ENCODE measurements at regions not wholly inside any gene's neighbourhood (a gene's known extent, or its start where the extent isn't known, plus 50 kb on each side); places are given as distances from the start of the nearest gene placed in this dataset.
"Not testable (repeated sequence)": the region's sequence is repeated elsewhere in the genome, so short reads cannot be mapped to it uniquely, and the experiment has no call there.

DNA sequence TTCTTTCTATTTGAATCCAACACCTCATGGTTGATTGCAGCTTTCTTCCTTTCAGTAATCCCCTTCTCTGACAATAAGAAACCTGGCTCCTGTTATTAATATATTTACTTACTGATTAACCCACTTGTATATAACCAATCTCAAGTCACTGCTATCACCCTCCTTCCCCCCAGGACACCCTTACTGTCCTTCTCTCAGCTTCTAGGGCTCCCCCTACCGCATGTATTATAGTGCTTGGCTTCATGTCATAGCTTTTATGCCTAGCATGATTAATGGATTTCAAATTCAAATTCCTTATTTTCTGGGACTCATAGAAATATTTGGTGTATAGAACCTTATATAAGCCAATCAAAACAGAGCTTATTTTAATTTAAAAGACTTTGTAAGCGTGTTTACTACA lies 75.7 kb upstream of the BNIP2 start:
- TF ChIP-seq SPI1 (IDR thresholded peaks at IDR 0.05; ENCODE audit: low read depth, low read length) (no peak), POLR2AphosphoS5 (IDR thresholded peaks at IDR 0.05; ENCODE audit: low read depth, low read length) (no peak), POU2F2 (IDR thresholded peaks at IDR 0.05; ENCODE audit: low read depth, low read length) (no peak), PAX5 (IDR thresholded peaks at IDR 0.05; ENCODE audit: insufficient read depth, low read length, severe bottlenecking) (no peak), TAF1 (IDR thresholded peaks at IDR 0.05; ENCODE audit: low read depth, low read length) (no peak), POLR2A (IDR thresholded peaks at IDR 0.05; ENCODE audit: low read depth, low read length) (no peak)
- FAIRE-seq, result no peak
- DNase-seq (ENCODE audit: insufficient read length, low spot score), result no peak

DNA sequence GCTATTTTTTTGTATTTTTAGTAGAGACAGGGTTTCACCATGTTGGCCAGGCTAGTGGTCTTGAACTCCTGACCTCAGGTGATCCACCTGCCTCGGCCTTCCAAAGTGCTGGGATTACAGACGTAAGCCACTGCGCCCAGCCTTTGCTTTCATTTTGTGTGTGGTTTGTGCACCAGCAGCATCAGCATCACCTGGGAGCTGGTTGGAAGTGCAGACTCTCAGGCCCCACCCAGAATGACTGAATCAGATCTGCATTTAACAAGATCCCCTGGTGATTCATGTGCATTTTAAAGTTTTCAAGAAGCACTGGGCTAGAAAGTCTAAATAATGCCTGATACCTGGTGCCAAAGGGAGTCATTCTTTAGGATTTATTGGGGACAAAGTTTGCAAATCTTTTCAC lies 73.4 kb upstream of the BNIP2 start:
- TF ChIP-seq TAF1 (IDR thresholded peaks at IDR 0.05; ENCODE audit: low read depth, low read length) (no peak), POLR2AphosphoS5 (IDR thresholded peaks at IDR 0.05; ENCODE audit: low read depth, low read length) (no peak), POLR2A (IDR thresholded peaks at IDR 0.05; ENCODE audit: low read depth, low read length) (no peak), POU2F2 (IDR thresholded peaks at IDR 0.05; ENCODE audit: low read depth, low read length) (no peak), SPI1 (IDR thresholded peaks at IDR 0.05; ENCODE audit: low read depth, low read length) (no peak), PAX5 (IDR thresholded peaks at IDR 0.05; ENCODE audit: insufficient read depth, low read length, severe bottlenecking) (no peak)
- DNase-seq (ENCODE audit: insufficient read length, low spot score) (no peak), FAIRE-seq (no peak)

DNA sequence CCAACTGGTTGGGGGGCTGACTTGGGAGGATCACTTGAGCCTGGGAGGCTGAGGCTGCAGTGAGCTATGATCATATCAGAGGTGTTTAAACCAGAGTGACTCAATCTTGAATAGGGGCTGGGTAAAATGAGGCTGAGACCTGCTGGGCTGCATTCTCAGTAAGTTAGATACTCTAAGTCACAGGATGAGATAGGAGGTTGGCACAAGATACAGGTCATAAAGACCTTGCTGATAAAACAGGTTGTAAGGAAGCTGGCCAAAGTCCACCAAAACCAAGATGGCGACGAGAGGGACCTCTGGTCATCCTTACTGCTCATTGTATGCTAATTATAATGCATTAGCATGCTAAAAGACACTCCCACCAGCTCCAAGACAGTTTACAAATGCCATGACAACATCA lies 71.1 kb upstream of the BNIP2 start:
- DNase-seq (ENCODE audit: insufficient read length, low spot score); FAIRE-seq: not testable (repeated sequence)

DNA sequence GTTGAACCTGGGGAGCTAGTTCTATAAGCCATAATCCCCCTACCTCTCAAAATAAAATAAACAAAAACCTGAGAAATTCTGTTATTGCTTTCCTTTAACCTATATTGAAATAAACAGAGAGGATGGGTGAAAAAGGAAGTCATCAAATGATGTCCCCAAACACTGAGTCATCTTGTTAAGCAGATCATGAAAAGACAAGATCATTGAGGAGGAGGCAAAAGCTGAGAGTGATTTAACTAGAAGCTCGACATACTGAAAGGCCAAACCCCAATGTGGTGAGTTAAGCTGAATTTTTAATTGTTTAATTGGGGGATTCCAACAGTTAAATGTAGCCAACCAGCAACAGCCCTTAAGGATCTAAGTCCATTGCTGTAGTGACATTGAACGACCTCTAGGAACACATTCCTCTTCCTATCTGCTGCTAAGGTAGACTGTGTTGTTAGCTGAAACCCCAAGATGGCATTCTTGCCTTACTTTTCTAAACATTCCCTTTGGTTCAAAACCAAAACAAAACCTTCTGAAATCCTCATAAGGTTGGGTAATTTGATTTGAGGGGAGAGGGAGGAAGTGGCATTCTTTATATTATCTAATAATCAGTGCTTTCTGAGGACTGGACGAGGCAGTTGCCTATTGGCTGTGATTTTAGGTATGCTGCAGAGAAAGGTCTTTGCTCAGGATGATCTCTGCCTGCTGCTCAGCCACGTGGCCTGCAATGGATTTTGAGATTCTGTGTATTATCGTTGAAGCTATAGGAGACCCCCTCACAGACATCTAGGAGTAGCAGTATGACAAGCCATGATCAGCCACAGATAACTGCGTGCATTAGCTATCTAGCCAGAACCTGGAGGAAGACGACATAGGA lies 62.7 kb upstream of the BNIP2 start:
- DNase-seq (ENCODE audit: insufficient read length, low spot score) (no peak), FAIRE-seq (no peak)
- no peak for TF ChIP-seq PAX5 (IDR thresholded peaks at IDR 0.05; ENCODE audit: insufficient read depth, low read length, severe bottlenecking)
- no peak for TF ChIP-seq SPI1 (IDR thresholded peaks at IDR 0.05; ENCODE audit: low read depth, low read length)
- no peak for TF ChIP-seq POU2F2 (IDR thresholded peaks at IDR 0.05; ENCODE audit: low read depth, low read length)
- TF ChIP-seq TAF1 (IDR thresholded peaks at IDR 0.05; ENCODE audit: low read depth, low read length), result no peak
- no peak for TF ChIP-seq POLR2AphosphoS5 (IDR thresholded peaks at IDR 0.05; ENCODE audit: low read depth, low read length)
- TF ChIP-seq POLR2A (IDR thresholded peaks at IDR 0.05; ENCODE audit: low read depth, low read length), result no peak

DNA sequence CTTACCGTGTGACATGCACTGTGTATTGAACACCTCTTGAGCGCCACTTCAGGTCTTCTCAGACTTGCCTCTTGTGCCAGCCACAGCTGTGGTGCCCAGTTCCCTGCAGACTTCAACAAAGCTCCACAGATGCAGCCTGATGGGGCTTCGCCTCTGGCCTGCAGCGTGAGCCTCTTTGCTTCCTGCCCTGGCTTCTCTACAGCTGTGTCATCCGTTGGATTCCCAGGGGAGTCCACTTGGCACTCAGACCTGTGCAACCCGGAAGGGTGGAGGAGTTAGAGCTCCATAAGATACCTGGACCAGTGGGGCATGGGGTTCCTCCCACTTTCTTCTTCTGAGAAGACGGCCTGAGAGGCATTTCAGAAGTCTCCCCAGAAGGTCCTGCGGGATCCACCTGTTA lies 57.7 kb upstream of the BNIP2 start:
- TF ChIP-seq POLR2A (IDR thresholded peaks at IDR 0.05; ENCODE audit: low read depth, low read length), result no peak
- TF ChIP-seq POLR2AphosphoS5 (IDR thresholded peaks at IDR 0.05; ENCODE audit: low read depth, low read length), result no peak
- no peak for TF ChIP-seq PAX5 (IDR thresholded peaks at IDR 0.05; ENCODE audit: insufficient read depth, low read length, severe bottlenecking)
- no peak for TF ChIP-seq SPI1 (IDR thresholded peaks at IDR 0.05; ENCODE audit: low read depth, low read length)
- no peak for TF ChIP-seq POU2F2 (IDR thresholded peaks at IDR 0.05; ENCODE audit: low read depth, low read length)
- no peak for TF ChIP-seq TAF1 (IDR thresholded peaks at IDR 0.05; ENCODE audit: low read depth, low read length)
- FAIRE-seq (no peak), DNase-seq (ENCODE audit: insufficient read length, low spot score) (no peak)

DNA sequence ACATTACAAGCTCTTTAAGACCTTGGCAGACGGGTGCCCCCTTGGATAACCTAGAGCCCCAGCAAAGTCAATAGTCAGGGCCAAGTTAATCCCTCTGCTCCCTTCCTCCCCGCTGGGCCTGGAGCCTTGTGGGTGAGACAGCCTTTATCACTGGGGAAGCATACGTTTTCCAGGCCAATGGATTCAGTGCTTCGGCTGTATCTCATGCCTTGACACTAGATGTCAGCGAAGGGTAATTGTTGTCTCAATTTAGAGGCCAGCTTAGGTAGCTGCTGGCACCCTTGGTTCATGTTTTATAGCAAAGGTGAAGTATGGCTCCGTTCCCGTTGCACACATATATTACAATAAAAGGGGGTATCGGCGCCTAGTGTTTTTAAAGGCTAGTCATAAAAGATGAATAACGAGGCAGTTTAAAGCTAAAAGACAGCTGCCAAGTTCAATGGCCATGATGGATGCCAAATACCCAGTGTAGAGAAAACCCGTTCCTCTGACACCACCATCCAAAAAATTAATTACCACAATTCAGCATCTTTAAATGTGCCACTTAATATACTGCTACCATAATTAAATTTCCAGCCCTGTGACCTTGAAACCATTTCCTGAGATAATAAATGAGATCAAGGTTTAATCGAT lies 52.3 kb upstream of the BNIP2 start:
- TF ChIP-seq POLR2AphosphoS5 (IDR thresholded peaks at IDR 0.05; ENCODE audit: low read depth, low read length) (no peak), SPI1 (IDR thresholded peaks at IDR 0.05; ENCODE audit: low read depth, low read length) (no peak), POU2F2 (IDR thresholded peaks at IDR 0.05; ENCODE audit: low read depth, low read length) (no peak), POLR2A (IDR thresholded peaks at IDR 0.05; ENCODE audit: low read depth, low read length) (no peak), PAX5 (IDR thresholded peaks at IDR 0.05; ENCODE audit: insufficient read depth, low read length, severe bottlenecking) (no peak), TAF1 (IDR thresholded peaks at IDR 0.05; ENCODE audit: low read depth, low read length) (no peak)
- DNase-seq (ENCODE audit: insufficient read length, low spot score), result no peak
- no peak for FAIRE-seq

DNA sequence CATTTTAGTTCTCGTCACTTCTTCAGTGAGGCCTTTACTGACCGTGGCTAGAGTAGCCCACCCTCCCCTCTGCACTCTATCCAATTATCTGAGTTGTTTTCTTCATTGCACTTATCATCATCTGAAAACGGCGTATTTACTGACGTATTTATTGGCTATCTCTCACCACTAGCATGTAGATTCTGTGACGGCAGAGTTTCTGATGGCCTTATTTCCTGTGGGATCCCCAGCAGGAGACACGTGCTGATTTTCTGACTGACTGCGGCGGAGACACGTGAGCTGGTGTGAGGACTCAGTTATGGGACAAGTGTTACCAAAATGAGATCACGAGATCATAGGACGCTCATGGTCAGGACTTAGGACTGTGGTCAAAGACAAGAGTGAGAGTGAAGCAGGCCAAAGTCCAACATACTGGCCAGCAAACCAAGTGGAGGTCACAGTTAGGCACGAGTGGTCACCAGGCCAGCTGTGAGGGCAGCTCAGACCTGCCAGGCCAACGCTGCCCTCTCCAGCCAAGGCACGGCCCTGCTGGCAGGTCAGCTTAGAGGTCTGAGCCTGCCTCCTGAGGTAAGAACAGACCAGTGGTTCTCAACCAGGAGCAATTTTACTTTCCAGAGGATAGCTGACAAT lies 50.6 kb upstream of the BNIP2 start:
- DNase-seq (ENCODE audit: insufficient read length, low spot score) (no peak), FAIRE-seq (no peak)
- no peak for TF ChIP-seq POLR2A (IDR thresholded peaks at IDR 0.05; ENCODE audit: low read depth, low read length)
- no peak for TF ChIP-seq POLR2AphosphoS5 (IDR thresholded peaks at IDR 0.05; ENCODE audit: low read depth, low read length)
- no peak for TF ChIP-seq SPI1 (IDR thresholded peaks at IDR 0.05; ENCODE audit: low read depth, low read length)
- TF ChIP-seq PAX5 (IDR thresholded peaks at IDR 0.05; ENCODE audit: insufficient read depth, low read length, severe bottlenecking), result no peak
- TF ChIP-seq TAF1 (IDR thresholded peaks at IDR 0.05; ENCODE audit: low read depth, low read length), result no peak
- no peak for TF ChIP-seq POU2F2 (IDR thresholded peaks at IDR 0.05; ENCODE audit: low read depth, low read length)

Data from GM12891 (cell line).